ENCODE measurements at regions not wholly inside any gene's neighbourhood (a gene's known extent, or its start where the extent isn't known, plus 50 kb on each side); places are given as distances from the start of the nearest gene placed in this dataset.

DNA sequence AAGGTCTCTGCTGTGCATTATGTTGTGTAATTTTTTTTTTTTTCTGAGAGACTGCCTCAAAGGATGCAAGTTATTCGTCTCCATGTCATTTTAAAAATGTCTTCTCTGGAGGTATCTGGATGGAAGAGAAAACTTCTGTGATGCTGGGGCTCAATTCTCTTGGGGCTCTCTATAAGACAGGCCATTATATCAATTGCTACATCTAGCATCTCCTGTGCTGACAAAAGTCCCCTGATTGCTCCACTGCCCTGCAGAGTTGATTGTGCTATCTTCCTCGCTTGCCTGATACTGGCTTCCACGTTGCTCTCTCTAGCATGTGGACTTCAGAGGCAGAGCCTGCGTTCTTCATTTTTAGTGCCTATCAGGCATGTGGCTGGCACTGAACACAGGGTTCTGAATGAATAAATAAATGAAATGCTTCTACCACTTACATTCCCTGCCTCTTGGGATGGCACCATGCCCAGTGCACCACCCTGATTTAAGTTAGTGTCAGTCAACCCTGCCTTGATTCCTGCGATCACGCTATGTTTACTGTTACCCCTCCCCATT is 1035.5 kb upstream of the EEF2KMT start:
- no peaks in the 10 kb centered on the region for H3K4me1 ChIP-seq
- no peak overlapping the region for H3K27ac ChIP-seq
- no peaks in the 10 kb centered on the region for H3K36me3 ChIP-seq
- H3K27me3 ChIP-seq, result no peaks in the 10 kb centered on the region
- H3K9me3 ChIP-seq, result no peaks in the 10 kb centered on the region
- TF ChIP-seq, protein P1, sequence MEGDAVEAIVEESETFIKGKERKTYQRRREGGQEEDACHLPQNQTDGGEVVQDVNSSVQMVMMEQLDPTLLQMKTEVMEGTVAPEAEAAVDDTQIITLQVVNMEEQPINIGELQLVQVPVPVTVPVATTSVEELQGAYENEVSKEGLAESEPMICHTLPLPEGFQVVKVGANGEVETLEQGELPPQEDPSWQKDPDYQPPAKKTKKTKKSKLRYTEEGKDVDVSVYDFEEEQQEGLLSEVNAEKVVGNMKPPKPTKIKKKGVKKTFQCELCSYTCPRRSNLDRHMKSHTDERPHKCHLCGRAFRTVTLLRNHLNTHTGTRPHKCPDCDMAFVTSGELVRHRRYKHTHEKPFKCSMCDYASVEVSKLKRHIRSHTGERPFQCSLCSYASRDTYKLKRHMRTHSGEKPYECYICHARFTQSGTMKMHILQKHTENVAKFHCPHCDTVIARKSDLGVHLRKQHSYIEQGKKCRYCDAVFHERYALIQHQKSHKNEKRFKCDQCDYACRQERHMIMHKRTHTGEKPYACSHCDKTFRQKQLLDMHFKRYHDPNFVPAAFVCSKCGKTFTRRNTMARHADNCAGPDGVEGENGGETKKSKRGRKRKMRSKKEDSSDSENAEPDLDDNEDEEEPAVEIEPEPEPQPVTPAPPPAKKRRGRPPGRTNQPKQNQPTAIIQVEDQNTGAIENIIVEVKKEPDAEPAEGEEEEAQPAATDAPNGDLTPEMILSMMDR (IDR thresholded peaks at IDR 0.05), result no peak
- no peak for TF ChIP-seq POLR2A (IDR thresholded peaks at IDR 0.05)
- no peak for DNase-seq
- H3K4me3 ChIP-seq, result no peak overlapping the region

GRCh38 chr16:6132121-6132520 is 1034.5 kb upstream of the EEF2KMT start:
- H3K4me1 ChIP-seq, result no peaks in the 10 kb centered on the region
- H3K27me3 ChIP-seq, result no peaks in the 10 kb centered on the region
- no peak for TF ChIP-seq POLR2A (IDR thresholded peaks at IDR 0.05)
- TF ChIP-seq, protein P1 (IDR thresholded peaks at IDR 0.05), result peak in 1 of 6 experiments; percentile 10
- H3K4me3 ChIP-seq, result no peak overlapping the region
- DNase-seq, result no peak
- no peak overlapping the region for H3K27ac ChIP-seq
- H3K36me3 ChIP-seq, result no peaks in the 10 kb centered on the region
- no peaks in the 10 kb centered on the region for H3K9me3 ChIP-seq

- no peak overlapping the region for H3K27ac ChIP-seq
- no peak for DNase-seq
- no peaks in the 10 kb centered on the region for H3K36me3 ChIP-seq
- H3K4me3 ChIP-seq, result no peak overlapping the region
- no peaks in the 10 kb centered on the region for H3K27me3 ChIP-seq
- TF ChIP-seq POLR2A (IDR thresholded peaks at IDR 0.05), result no peak
- TF ChIP-seq, protein P1 (IDR thresholded peaks at IDR 0.05), result no peak
- no peaks in the 10 kb centered on the region for H3K9me3 ChIP-seq
- H3K4me1 ChIP-seq, result no peaks in the 10 kb centered on the region
Observed at GRCh38 chr16:6131526-6132050, 1034.0 kb upstream of the EEF2KMT start.

GRCh38 chr16:6125483-6126259 is 1028.1 kb upstream of the EEF2KMT start:
- Histone ChIP-seq H3K4me1 (no peaks in the 10 kb centered on the region), H3K27ac (no peak overlapping the region), H3K27me3 (no peaks in the 10 kb centered on the region), H3K36me3 (no peaks in the 10 kb centered on the region), H3K4me3 (no peak overlapping the region), H3K9me3 (no peaks in the 10 kb centered on the region)
- no peak for DNase-seq
- no peak for TF ChIP-seq POLR2A (IDR thresholded peaks at IDR 0.05)
- TF ChIP-seq, protein P1 (IDR thresholded peaks at IDR 0.05), result no peak

GRCh38 chr16:6124136-6124535 is 1026.5 kb upstream of the EEF2KMT start:
- H3K4me1 ChIP-seq, result no peaks in the 10 kb centered on the region
- H3K4me3 ChIP-seq, result no peak overlapping the region
- H3K27me3 ChIP-seq, result no peaks in the 10 kb centered on the region
- TF ChIP-seq POLR2A (IDR thresholded peaks at IDR 0.05), result no peak
- TF ChIP-seq, protein P1 (IDR thresholded peaks at IDR 0.05), result no peak
- H3K36me3 ChIP-seq, result no peaks in the 10 kb centered on the region
- no peaks in the 10 kb centered on the region for H3K9me3 ChIP-seq
- H3K27ac ChIP-seq, result no peak overlapping the region
- no peak for DNase-seq
